ENCODE measurements at regions not wholly inside any gene's neighbourhood (a gene's known extent, or its start where the extent isn't known, plus 50 kb on each side); places are given as distances from the start of the nearest gene placed in this dataset.
A peak's percentile ranks its signal among the peaks of the same experiment; 100 is the strongest.

GRCh38 chr9:26026423-26027100 lies 348.3 kb upstream of the TUSC1 start:
- no peak for DNase-seq

- DNase-seq: peak; percentile 51
Measured at GRCh38 chr9:26013199-26013598, 335.0 kb upstream of the TUSC1 start.

- peak; percentile 85 for DNase-seq
Measured at GRCh38 chr9:26012797-26013196, 334.6 kb upstream of the TUSC1 start.

- DNase-seq: peak; percentile 98
Measured at GRCh38 chr9:25994605-25995004, 316.4 kb upstream of the TUSC1 start.

GRCh38 chr9:25990376-25990775 lies 312.1 kb upstream of the TUSC1 start:
- peak; percentile 91 for DNase-seq

GRCh38 chr9:25975667-25976066 lies 297.4 kb upstream of the TUSC1 start:
- no peak for DNase-seq

GRCh38 chr9:25964239-25964638 lies 286.0 kb upstream of the TUSC1 start:
- peak; percentile 84 for DNase-seq

- DNase-seq: no peak
Measured at GRCh38 chr9:25960178-25960577, 281.9 kb upstream of the TUSC1 start.

GRCh38 chr9:25954209-25954608 lies 276.0 kb upstream of the TUSC1 start:
- no peak for DNase-seq

- DNase-seq: no peak
Measured at GRCh38 chr9:25948182-25948581, 269.9 kb upstream of the TUSC1 start.

GRCh38 chr9:25939126-25939525 lies 260.9 kb upstream of the TUSC1 start:
- no peak for DNase-seq

- no peak for DNase-seq
Measured at GRCh38 chr9:25936031-25936430, 257.8 kb upstream of the TUSC1 start.

GRCh38 chr9:25935188-25935587 lies 256.9 kb upstream of the TUSC1 start:
- no peak for DNase-seq

GRCh38 chr9:25918761-25919160 lies 240.5 kb upstream of the TUSC1 start:
- no peak for DNase-seq

- DNase-seq: no peak
Measured at GRCh38 chr9:25917731-25918362, 239.6 kb upstream of the TUSC1 start.

GRCh38 chr9:25913806-25914205 lies 235.6 kb upstream of the TUSC1 start:
- DNase-seq: no peak

- no peak for DNase-seq
Measured at GRCh38 chr9:25904701-25905100, 226.5 kb upstream of the TUSC1 start.

- DNase-seq: no peak
Measured at GRCh38 chr9:25891527-25891926, 213.3 kb upstream of the TUSC1 start.

GRCh38 chr9:25889661-25890060 lies 211.4 kb upstream of the TUSC1 start:
- no peak for DNase-seq

GRCh38 chr9:25876248-25876647 lies 198.0 kb upstream of the TUSC1 start:
- no peak for DNase-seq

- no peak for DNase-seq
Measured at GRCh38 chr9:25864509-25864908, 186.3 kb upstream of the TUSC1 start.

- DNase-seq: peak; percentile 29
Measured at GRCh38 chr9:25861421-25861820, 183.2 kb upstream of the TUSC1 start.

GRCh38 chr9:25857147-25857546 lies 178.9 kb upstream of the TUSC1 start:
- peak; percentile 83 for DNase-seq

- DNase-seq: no peak
Measured at GRCh38 chr9:25850803-25851202, 172.6 kb upstream of the TUSC1 start.

- DNase-seq: no peak
Measured at GRCh38 chr9:25845867-25846266, 167.6 kb upstream of the TUSC1 start.
